HG02763 (cell line): ENCODE measurements at regions not wholly inside any gene's neighbourhood (a gene's known extent, or its start where the extent isn't known, plus 50 kb on each side); places are given as distances from the start of the nearest gene placed in this dataset.
"Not testable (repeated sequence)": the region's sequence is repeated elsewhere in the genome, so short reads cannot be mapped to it uniquely, and the experiment has no call there.

Experiments used
- ATAC-seq: cut with Tn5 transposase; IDR thresholded peaks from one replicate; pipeline ENCODE4 v1.9.1; 2021; ENCODE audit warnings: mild to moderate bottlenecking, moderate library complexity; ENCODE audit not compliant: unreplicated experiment

DNA sequence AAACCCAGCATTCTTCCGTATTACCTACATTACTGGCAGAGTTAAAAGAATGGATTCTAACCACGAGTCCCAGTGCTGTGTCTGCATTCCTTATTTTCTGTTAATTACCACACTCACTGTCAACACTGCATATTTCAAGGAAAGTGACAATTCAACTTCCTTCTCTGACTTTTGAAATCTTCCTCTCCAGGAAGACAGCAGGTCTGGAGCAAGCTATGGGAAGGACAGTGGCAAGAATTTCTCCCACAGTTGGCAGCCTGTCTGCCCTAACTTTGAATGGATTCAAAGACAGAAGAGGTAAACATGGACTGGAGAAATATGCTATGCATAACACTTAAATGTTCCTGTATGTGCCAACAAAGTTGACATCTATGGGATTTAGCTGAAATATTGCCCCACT lies 700.5 kb upstream of the CHAC2 start:
- no peak for ATAC-seq

DNA sequence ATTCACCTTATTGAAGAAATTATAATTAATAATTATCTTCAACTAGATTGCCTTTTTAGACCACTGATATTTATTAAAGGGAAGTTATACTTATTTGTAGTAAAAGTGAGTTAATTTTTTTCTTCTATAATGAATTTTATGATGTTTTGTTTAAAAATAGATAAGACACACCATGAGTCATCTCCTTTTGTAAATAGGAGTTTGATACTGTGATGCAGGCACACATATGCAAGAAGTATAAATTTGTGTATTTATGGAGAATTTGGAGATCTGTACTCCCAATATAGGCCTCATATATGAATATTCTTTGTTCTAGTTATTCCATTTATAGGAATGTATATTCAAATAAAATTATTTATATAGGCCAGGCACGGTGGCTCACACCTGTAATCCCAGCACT lies 703.5 kb upstream of the CHAC2 start:
- no peak for ATAC-seq

DNA sequence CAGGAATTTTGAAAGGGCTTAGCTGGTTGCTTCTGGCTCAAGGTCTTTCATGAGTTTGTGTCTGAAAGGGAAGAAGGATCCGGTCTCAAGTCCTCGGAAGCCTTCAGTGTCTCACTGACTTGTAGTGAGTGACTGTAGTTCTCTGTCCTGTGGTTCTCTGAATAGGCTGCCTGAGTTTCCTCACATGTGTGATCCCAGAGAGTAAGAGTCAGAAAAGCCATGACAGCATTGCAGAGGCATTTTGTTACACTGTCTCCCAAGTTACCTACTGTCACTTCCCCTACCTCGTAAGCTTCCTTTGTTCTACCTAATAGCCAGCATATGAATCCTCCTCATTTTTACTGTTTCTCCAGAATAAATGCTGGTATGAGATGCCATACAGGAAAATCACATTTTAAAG lies 709.1 kb upstream of the CHAC2 start:
- no peak for ATAC-seq

DNA sequence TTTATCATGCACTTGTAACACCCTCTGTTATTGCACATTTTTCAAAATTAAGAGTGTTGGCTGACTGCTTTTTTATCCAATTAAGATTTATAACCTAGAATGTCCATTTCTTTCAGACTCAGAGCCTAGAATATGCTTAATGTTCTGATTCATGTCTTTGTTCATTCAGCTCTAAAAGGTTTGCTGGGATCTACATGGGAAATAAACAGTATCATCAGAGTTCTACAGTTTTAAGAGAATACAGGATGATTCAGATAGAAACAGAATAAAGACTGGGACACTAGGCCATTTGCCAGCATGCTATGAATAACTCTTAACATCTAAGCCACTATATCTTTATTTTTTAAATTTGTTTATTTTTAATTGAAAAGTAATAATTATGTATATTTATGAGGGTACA lies 713.7 kb upstream of the CHAC2 start:
- no peak for ATAC-seq

DNA sequence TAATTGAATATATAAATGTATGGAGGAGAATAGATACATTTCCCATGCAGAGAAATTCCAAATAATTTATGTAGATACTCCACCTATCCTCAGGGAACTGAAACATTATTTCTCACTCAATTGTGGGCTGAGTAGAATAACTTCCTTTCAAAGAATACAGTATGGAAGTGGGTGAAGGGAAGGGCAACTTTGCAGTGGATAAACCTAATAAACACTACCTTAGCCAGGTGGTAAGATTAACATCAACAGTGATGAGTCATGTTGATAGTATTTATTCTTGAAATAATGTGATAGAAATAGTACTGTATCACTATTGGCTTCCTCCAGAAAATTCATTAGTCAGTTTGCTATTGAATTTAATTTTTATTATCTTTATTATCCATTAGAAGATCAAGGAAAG lies 716.4 kb upstream of the CHAC2 start:
- ATAC-seq = no peak

DNA sequence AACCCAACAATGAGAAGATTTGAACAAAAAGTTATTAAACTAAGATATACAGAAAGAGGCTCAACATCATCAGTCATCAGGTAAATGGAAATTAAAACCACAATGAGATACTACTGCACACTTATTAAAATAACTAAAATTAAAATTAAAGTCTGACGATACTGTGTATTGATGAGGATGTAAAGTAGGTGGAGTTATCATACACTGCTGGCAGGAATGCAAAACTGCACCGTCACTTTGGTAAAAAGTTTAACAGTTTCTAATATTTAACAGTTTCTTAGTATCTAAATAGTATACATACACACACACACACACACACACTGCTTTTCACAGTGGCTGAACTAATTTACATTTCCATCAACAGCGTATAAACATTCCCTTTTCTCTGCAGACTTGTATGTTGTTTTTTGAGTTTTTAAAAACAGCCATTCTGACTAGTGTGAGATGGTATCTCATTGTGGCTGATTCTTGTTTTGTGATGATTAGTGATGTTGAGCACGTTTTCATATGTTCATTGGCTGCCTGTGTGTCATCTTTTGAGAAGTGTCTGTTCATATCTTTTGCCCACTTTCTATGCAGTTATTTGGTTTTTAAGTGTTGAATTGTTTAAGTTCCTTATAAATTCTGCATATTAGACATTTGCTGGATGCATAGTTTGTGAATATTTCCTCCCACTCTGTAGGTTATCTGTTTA lies 726.9 kb upstream of the CHAC2 start:
- ATAC-seq = no peak

DNA sequence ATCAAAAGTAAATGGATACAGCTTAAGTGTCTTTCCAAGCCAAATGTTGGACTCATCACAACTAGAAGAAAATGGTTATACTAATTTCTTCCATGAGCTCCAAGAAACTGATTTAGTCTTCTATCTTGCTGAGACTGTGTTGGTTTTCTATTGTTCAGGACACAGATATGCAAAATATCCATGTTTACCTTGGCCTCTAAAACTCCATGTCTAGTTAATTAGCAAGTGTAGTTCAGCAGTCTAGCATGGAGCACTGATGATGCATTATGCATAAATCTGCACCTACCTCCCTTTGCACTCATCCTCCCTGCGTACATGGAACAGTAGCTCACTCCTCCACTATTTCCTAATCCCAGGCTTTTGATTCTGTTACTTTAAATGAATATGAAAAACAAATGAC lies 731.4 kb upstream of the CHAC2 start:
- ATAC-seq = no peak

DNA sequence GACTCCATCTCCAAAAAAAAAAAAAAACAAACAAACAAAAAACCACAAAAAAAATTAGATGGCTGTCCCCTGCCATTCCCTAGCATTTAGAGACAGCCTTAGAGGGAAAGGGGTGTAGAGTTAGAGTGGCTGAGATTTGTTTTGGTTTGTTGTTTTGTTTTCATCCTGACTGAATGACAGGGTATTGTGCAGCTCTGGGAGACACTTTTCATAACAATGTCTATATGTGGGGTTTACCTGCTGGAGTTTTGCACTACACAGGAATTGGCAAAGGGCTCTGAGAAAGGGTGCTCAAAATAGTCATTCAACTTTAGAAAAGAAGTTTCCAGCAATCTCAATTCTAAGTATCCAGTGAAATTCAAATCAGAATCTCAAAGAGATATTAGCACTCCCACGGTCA lies 732.5 kb upstream of the CHAC2 start:
- no peak for ATAC-seq

DNA sequence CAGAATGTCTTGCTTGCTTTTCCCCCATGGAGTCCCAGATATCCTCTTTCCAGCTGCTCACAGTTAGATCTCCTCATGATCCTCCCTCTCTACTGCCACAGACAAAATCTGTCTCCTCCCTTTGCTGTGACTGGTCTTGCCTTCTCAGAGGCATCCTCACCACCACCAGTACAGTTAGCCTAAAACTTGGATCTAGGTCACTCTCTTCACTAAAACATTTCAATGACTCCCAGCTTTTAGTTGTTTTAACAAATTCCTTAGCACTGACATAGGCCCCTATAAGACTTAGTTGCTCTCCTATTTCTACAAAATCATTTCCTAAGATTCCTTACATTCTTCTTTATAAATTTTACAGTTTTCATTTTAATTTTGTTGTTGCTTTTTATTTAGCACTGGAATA lies 734.2 kb upstream of the CHAC2 start:
- no peak for ATAC-seq

DNA sequence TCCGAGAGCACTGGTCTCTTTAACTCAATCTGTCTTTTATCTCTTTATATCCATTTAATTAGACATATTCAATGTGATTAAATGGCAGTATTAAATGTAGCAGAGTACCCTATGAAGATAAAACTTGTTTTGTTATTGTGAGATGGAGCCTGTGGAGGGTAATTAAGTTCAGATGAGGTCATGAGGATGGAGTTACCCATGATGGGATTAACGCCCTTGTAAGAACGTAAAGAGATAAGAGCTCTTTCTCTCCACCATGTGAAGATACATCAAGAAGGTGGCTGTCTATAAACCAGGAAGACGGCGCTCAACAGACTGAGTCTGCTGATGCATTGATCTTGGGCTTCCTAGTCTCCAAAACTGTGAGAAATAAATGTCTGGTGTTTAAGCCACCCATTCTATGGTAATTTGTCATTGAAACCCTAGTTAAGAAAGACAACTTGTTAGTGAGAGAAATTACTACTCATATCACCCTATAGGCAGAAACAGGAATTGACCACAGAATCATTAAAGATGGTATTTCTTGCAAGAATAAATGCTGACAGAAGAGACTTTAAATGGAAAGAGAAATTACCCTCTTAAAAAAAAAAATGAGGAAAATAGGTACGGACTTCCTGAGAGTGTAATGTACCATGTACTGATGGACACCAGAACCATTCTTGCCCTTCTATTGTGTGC lies 738.7 kb upstream of the CHAC2 start:
- ATAC-seq = no peak

DNA sequence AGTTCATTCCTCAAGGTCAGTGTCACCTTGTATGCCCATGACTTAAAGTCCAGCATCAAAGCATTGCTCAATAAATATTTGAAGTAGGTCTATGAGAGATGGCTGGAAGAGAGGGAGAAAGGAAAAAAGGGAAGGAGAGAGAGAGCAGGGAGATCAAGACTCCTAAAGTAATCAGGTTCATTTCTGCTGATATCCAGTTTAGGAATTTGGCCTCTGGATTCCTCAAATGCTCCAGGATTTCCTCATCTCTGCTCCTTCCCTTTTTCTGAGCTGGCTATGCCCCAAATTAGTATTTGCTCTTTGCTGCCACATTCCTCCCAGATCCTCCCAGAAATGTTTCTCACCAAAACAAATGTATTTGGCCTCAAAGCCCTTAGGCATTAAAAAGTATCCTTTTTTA lies 739.4 kb upstream of the CHAC2 start:
- ATAC-seq = no peak

DNA sequence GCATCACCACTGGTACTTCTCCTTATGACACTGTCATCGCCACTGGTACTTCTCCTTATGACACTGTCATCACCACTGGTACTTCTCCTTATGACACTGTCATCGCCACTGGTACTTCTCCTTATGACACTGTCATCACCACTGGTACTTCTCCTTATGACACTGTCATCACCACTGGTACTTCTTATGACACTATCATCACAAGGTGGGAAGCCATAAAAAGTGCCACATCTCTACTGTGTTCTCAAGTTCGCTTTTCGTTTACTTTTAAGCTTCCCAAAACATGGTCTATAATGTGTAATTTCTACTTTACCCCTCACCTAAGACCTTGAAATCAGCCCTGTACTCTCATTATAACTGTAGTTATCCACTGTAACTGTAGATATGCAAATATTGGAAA lies 745.4 kb upstream of the CHAC2 start:
- ATAC-seq = not testable (repeated sequence)

DNA sequence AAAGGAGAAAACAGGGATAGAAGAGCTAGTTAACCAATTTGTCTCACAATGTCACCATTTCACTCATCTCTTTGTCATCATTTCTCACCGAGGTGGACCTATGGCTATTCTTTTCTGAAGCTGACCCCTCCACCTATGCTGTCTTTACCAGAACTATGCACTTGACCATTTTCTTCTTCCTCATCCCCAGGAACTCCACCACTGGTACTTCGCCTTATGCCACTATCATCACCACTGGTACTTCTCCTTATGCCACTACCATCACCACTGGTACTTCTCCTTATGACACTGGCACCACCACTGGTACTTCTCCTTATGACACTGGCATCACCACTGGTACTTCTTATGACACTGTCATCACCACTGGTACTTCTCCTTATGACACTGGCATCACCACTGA lies 745.8 kb upstream of the CHAC2 start:
- ATAC-seq = no peak

DNA sequence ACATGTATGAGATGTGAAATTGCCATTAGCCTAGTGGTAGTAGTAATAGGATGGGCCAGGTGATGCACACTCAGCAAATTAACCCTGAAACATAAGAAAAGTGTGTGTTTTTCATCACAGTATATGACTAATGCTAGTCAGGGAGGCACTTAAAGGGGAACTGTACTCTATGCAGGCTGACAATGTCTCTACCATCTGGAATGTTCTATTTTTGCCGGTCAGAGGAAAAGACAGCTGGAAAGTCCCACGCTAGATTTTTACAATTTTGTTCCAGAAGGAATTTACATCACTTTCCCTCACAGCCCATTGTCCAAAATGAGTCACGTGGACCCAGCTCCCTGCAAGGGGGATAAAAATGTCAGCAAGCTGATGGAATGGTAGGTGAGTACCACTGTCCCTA lies 746.3 kb upstream of the CHAC2 start:
- ATAC-seq = no peak

DNA sequence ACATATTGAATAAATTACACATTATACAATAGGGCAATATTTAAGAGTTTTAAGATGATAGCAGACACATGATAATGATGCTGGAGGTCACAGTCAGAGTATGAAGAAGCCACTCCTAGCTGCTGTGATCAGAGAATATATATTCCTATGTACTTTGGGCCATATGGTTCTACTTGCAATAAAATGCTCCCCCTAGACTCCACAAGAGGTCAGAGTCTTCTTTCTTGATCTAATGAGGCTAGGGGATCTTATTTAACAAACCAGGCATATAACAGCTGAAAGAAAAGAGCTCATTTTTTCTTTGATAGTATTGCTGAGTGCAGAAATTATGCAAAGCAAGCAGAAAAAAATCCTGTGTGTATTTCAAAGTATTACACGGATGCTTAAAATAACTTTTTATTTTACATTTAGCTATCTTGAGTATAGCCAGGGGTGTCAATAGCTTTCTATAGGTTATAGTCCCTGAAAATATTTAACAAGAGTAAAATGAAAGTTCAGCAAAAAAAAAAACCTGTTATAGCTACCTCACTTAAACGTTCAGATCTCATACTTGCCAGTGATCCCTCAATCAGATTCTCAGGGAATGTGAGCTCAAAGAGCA lies 748.7 kb upstream of the CHAC2 start:
- ATAC-seq = no peak

DNA sequence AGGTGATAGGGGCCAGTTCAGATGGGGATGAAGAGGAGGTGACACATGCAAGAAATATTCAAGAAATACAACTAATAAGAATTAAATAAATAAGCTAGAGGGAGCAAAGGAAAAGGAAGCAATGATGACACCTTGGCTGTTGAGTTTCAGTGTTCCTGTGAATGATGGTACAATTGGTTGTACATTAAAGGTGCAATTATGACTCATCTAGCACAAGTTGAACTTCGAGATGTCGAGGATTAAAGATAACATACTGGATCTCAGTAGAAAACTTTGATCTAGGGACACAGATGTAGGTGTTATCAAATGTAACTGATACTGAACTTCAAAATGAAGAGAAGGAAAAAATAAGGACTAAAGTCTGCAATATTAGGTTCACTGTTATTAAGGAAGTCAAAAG lies 760.6 kb upstream of the CHAC2 start:
- no peak for ATAC-seq

DNA sequence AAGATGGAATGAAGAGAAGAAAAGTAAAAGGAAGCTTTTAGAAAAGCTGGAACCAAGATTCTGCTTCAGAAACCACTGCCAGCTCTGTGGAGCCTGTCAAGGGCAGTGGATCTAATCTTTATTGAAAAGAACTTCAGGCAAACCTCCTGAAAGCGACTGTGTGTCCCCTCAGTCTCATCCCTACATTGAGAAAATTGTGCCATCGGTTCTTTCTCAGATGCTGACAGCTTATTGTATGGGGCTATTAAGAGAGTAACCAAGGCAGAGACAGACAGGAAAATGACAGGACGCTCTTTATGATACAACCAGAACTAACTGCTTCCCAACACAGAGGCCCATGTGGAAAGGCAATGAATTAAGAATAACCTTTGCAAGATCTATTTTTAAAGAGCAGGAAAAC lies 763.2 kb upstream of the CHAC2 start:
- no peak for ATAC-seq

DNA sequence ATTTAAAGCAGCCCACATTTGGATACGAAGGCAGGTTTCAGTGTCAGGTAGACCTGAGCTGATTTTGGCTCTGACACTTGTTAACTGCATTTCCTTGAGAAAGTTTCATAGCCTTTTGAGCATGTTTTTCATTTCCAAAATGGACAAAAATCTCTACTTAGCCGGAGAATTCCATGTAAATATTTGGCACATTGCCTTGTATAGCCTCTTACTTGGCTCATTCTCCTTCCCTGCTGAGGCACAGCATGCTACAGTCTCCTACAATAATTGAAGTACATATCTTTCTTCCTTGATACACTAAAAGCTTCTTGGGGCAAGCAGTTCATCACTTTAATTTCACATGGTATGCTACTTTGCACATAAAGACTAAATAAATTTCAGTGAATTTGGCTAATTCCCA lies 772.2 kb upstream of the CHAC2 start:
- no peak for ATAC-seq

DNA sequence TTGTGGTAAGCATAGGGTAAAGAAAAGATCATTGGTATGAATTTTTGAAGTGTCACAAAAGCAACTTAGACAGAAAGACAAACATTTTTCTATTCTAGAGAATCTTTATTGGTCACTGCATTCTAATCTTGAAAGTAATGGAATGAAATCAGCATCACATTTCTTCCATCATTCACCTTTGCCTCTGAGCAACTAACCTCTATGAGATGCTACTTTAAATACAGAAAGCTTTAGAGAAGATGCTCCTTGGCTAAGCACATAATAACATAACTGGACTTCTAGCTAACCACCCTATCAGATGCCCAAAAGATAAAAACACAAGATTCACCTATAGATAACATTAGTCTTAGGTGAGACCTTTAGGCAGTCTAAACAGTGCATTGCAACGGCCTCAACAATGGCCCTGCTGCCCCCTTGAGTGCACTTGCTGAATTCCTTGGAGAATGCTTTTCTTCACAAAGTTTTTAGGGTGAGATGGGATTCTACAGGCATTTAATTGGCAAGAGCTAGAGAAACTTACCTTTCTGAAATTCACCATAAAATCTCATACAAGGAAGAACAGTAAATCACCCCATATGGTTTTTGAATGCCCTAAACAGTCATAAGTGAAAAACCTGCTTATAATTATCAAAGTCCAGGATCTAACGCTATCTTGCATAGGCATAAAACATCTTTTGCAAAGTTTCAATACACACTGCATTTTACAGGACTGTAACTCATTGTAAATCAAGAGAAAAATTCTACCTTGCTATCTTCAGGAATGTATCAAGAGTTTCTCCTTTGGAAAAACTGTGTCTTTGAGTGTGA lies 791.3 kb upstream of the CHAC2 start:
- ATAC-seq = no peak

DNA sequence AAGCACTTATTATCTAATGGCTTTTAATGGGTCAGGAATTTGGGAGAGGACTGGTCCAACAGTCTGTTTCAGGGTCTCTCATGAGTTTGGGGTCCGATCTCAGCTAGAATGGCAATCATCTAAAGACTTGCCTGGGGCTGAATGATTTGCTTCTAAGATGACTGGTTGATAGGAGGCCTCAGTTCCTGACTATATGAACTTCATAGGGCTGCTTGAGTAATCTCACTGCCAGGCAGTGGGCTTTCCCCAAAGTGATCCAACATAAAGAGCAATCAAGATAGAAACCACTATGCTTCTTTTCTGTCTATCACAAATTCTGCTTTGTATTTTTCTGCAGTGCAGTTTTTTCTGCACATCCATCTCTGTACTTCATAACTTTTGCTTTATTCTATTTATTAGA lies 793.5 kb upstream of the CHAC2 start:
- no peak for ATAC-seq

DNA sequence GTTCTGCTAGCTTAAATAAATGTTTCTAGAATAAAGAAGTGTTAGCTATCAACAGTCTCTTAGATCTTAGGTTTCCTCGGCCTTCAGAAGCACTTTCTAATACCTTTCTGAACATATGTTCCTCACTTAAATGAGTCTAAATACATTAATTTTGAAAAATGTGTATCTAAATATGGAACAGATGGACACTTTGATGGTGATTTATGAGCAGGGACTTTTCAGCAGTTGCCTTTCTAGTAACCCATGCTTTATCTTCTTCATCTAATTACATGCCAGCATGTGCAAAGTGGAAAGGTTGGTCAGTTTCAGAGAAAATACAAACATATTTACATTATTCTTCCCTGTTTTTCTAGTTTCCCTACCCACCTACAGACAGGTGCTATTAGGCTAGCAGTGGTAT lies 797.0 kb upstream of the CHAC2 start:
- no peak for ATAC-seq

DNA sequence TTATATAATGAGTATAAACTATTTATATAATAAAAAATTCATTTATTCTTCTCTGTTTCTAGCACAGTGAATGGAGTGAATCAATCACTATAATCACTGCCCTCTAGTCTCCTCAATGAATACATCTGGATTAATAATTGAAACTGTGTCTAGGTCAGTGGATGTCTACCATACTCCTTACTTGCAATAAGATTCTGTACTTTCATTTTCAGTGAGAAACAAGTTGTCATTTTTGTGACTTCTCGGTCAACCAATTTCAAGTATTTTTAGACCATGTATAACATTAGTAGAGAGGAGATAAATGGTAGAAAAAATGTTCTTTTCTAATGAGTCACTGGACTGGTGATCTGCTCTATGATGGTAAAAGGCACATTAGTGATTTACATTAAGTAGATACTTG lies 799.6 kb upstream of the CHAC2 start:
- no peak for ATAC-seq
